KMS-11 (cell line): ENCODE measurements at regions not wholly inside any gene's neighbourhood (a gene's known extent, or its start where the extent isn't known, plus 50 kb on each side); places are given as distances from the start of the nearest gene placed in this dataset.

Source experiments
- H2AFZ ChIP-seq: fragments of 200-600 bp; sonication (generic); 2 replicates; pipeline ENCODE4 v1.6.1; 2016; ENCODE audit warnings: antibody characterized with exemption, mixed run types, low read depth
- H3K27ac ChIP-seq: fragments of 200-600 bp; sonication (generic); 2 replicates; pipeline ENCODE4 v1.6.1; 2016; ENCODE audit warnings: mild to moderate bottlenecking, mixed run types
- H3K27me3 ChIP-seq: fragments of 200-600 bp; sonication (generic); 2 replicates; pipeline ENCODE4 v1.6.1; 2017; ENCODE audit warnings: mild to moderate bottlenecking, low read depth, mixed run types, moderate library complexity; ENCODE audit not compliant: insufficient read depth
- H3K36me3 ChIP-seq: fragments of 200-600 bp; sonication (generic); 2 replicates; pipeline ENCODE4 v1.6.1; 2017; ENCODE audit warnings: mild to moderate bottlenecking, mixed run types; ENCODE audit not compliant: insufficient read depth
- H3K4me1 ChIP-seq: fragments of 200-600 bp; sonication (generic); 2 replicates; pipeline ENCODE4 v1.6.1; 2016; ENCODE audit warnings: mild to moderate bottlenecking, low read depth, mixed run types; ENCODE audit not compliant: poor library complexity, severe bottlenecking
- H3K4me2 ChIP-seq: fragments of 200-600 bp; sonication (generic); 2 replicates; pipeline ENCODE4 v1.7.0; 2016; ENCODE audit warnings: mild to moderate bottlenecking, mixed run types
- H3K4me3 ChIP-seq: fragments of 200-600 bp; sonication (generic); IDR thresholded peaks from 2 replicates; pipeline ENCODE4 v1.6.1; 2017; ENCODE audit warnings: low read depth, low read length, mixed read lengths; ENCODE audit not compliant: insufficient read depth
- H3K79me2 ChIP-seq: fragments of 200-600 bp; sonication (generic); 2 replicates; pipeline ENCODE4 v1.6.1; 2016; ENCODE audit warnings: low read depth, mixed run types; ENCODE audit not compliant: insufficient read depth
- H3K9ac ChIP-seq: fragments of 200-600 bp; sonication (generic); 2 replicates; pipeline ENCODE4 v1.6.1; 2016; ENCODE audit warnings: mild to moderate bottlenecking, mixed run types
- H4K20me1 ChIP-seq: fragments of 200-600 bp; sonication (generic); 2 replicates; pipeline ENCODE4 v1.6.1; 2016; ENCODE audit warnings: mild to moderate bottlenecking, mixed run types; ENCODE audit not compliant: insufficient read depth
- CTCF ChIP-seq: fragments of 200-600 bp; sonication (generic); conservative IDR thresholded peaks from 2 replicates; pipeline ENCODE4 v1.6.1; 2017; ENCODE audit warnings: low read depth, mild to moderate bottlenecking, antibody characterized with exemption, low read length, moderate library complexity, mixed read lengths

- H3K4me1 ChIP-seq, result peaks cover 42% of the 10 kb centered on the region
- no peak overlapping the region for H3K9ac ChIP-seq
- H4K20me1 ChIP-seq, result no peaks in the 10 kb centered on the region
- H3K4me3 ChIP-seq, result no peak overlapping the region
- no peak overlapping the region for H3K27ac ChIP-seq
- TF ChIP-seq CTCF, result no peak
- H2AFZ ChIP-seq, result no peak overlapping the region
- H3K79me2 ChIP-seq, result no peaks in the 10 kb centered on the region
- H3K4me2 ChIP-seq, result no peak overlapping the region
- H3K27me3 ChIP-seq, result no peaks in the 10 kb centered on the region
- H3K36me3 ChIP-seq, result no peaks in the 10 kb centered on the region
These were observed 158.0 kb upstream of the UBE2E1 start for GRCh38 chr3:23647706-23648258.

GRCh38 chr3:23648326-23648995 is 157.3 kb upstream of the UBE2E1 start:
- peak overlapping the region; percentile 26 for H3K4me2 ChIP-seq
- H4K20me1 ChIP-seq, result no peaks in the 10 kb centered on the region
- H3K36me3 ChIP-seq, result no peaks in the 10 kb centered on the region
- H3K9ac ChIP-seq, result no peak overlapping the region
- no peak overlapping the region for H3K27ac ChIP-seq
- no peak for TF ChIP-seq CTCF
- no peak overlapping the region for H2AFZ ChIP-seq
- H3K27me3 ChIP-seq, result no peaks in the 10 kb centered on the region
- peaks cover 48% of the 10 kb centered on the region for H3K4me1 ChIP-seq
- H3K79me2 ChIP-seq, result no peaks in the 10 kb centered on the region
- H3K4me3 ChIP-seq, result no peak overlapping the region

GRCh38 chr3:23648996-23649395 is 156.8 kb upstream of the UBE2E1 start:
- H3K27me3 ChIP-seq, result no peaks in the 10 kb centered on the region
- no peaks in the 10 kb centered on the region for H3K79me2 ChIP-seq
- H4K20me1 ChIP-seq, result no peaks in the 10 kb centered on the region
- no peak overlapping the region for H3K9ac ChIP-seq
- peaks cover 53% of the 10 kb centered on the region for H3K4me1 ChIP-seq
- H2AFZ ChIP-seq, result no peak overlapping the region
- H3K36me3 ChIP-seq, result no peaks in the 10 kb centered on the region
- H3K27ac ChIP-seq, result no peak overlapping the region
- H3K4me3 ChIP-seq, result no peak overlapping the region
- H3K4me2 ChIP-seq, result peak overlapping the region; percentile 26
- no peak for TF ChIP-seq CTCF

- Histone ChIP-seq H3K4me3 (no peak overlapping the region), H4K20me1 (no peaks in the 10 kb centered on the region), H3K9ac (no peak overlapping the region), H3K27ac (no peak overlapping the region), H3K4me2 (peak overlapping the region; percentile 26; the same call in 1 of the 2 replicates), H3K79me2 (no peaks in the 10 kb centered on the region), H3K4me1 (peaks cover 58% of the 10 kb centered on the region), H3K27me3 (no peaks in the 10 kb centered on the region), H3K36me3 (no peaks in the 10 kb centered on the region), H2AFZ (no peak overlapping the region)
- no peak for TF ChIP-seq CTCF
These were observed 156.3 kb upstream of the UBE2E1 start for GRCh38 chr3:23649448-23649847.
